PC-9 (cell line): ENCODE measurements at regions not wholly inside any gene's neighbourhood (a gene's known extent, or its start where the extent isn't known, plus 50 kb on each side); places are given as distances from the start of the nearest gene placed in this dataset.

Experiments
- BruUV-seq: library from RNA; stranded (reverse); fragments of 400-500 nt; replicated peaks from 2 replicates; lab custom pipeline; 2021; lab: Mats Ljungman, UMichigan
- CTCF ChIA-PET: fragments of 300-600 bp; sonication (Branson Sonifier 250); formaldehyde crosslinking; loops from one replicate; lab custom pipeline; 2022; ENCODE audit warnings: antibody characterized with exemption; lab: Charles Lee
- POLR2A ChIA-PET: fragments of 300-600 bp; sonication (Branson Sonifier 250); formaldehyde crosslinking; loops from one replicate; lab custom pipeline; 2022; ENCODE audit warnings: antibody characterized with exemption; ENCODE audit not compliant: unreplicated experiment; lab: Charles Lee
- DNase-seq, 2 experiments: peaks; one replicate each; pipeline versions ENCODE4 v3.0.0 to v3.0.0-alpha.2; 2015 to 2022; ENCODE audit warnings: mixed read lengths in 1 of 2
- H2AFZ ChIP-seq: fragments of 200-600 bp; sonication (generic); 2 replicates; pipeline ENCODE4 v1.8.1; 2017; ENCODE audit warnings: antibody characterized with exemption
- H3F3A ChIP-seq: fragments of 200-600 bp; sonication (generic); 2 replicates; pipeline ENCODE4 v1.8.1; 2017; ENCODE audit warnings: antibody characterized with exemption, mild to moderate bottlenecking, low read depth; ENCODE audit not compliant: insufficient read depth
- H3K27ac ChIP-seq: fragments of 200-600 bp; sonication (generic); 2 replicates; pipeline ENCODE4 v1.6.1; 2016; ENCODE audit warnings: mixed run types
- H3K27me3 ChIP-seq: fragments of 200-600 bp; sonication (generic); 2 replicates; pipeline ENCODE4 v1.6.1; 2016; ENCODE audit warnings: low read depth, mixed run types; ENCODE audit not compliant: insufficient read depth
- H3K36me3 ChIP-seq: fragments of 200-600 bp; sonication (generic); 2 replicates; pipeline ENCODE4 v1.6.1; 2016; ENCODE audit warnings: low read depth, mixed run types
- H3K4me1 ChIP-seq: fragments of 200-600 bp; sonication (generic); replicated peaks from 2 replicates; pipeline ENCODE4 v1.6.1; 2016; ENCODE audit warnings: mixed run types; ENCODE audit not compliant: insufficient read depth
- H3K4me2 ChIP-seq: fragments of 200-600 bp; sonication (generic); 2 replicates; pipeline ENCODE4 v1.6.1; 2017; ENCODE audit warnings: mixed run types
- H3K4me3 ChIP-seq: fragments of 200-600 bp; sonication (generic); 2 replicates; pipeline ENCODE4 v1.6.1; 2016; ENCODE audit warnings: mixed run types
- H3K79me2 ChIP-seq: fragments of 200-600 bp; sonication (generic); 2 replicates; pipeline ENCODE4 v1.6.1; 2017; ENCODE audit warnings: low read depth, mixed run types
- H3K9me2 ChIP-seq: fragments of 200-600 bp; sonication (generic); 2 replicates; pipeline ENCODE4 v1.8.1; 2017; ENCODE audit warnings: mild to moderate bottlenecking; ENCODE audit not compliant: insufficient read depth
- H3K9me3 ChIP-seq: fragments of 200-600 bp; sonication (generic); 2 replicates; pipeline ENCODE4 v1.8.1; 2016; ENCODE audit warnings: low read depth; ENCODE audit not compliant: insufficient read depth
- H4K20me1 ChIP-seq: fragments of 200-600 bp; sonication (generic); 2 replicates; pipeline ENCODE4 v1.8.1; 2017; ENCODE audit not compliant: insufficient read depth
- CTCF ChIP-seq: fragments of 200-600 bp; sonication (generic); conservative IDR thresholded peaks from 2 replicates; pipeline ENCODE4 v1.6.1; 2017; ENCODE audit warnings: mixed run types, antibody characterized with exemption, mild to moderate bottlenecking, moderate library complexity
- EZH2 ChIP-seq: fragments of 200-600 bp; sonication (generic); IDR thresholded peaks from 2 replicates; pipeline ENCODE4 v1.8.0; 2017; ENCODE audit warnings: antibody characterized with exemption, low read depth
- intact Hi-C: fragments of 100-400 bp; cut with micrococcal nuclease; formaldehyde crosslinking; loops from one replicate; pipeline ENCODE4 v1.10.0; 2022; ENCODE audit not compliant: unreplicated experiment

GRCh38 chr9:84592918-84593317 lies 76.6 kb upstream of the NTRK2 start:
- DNase-seq: no peak
- TF ChIP-seq CTCF: no peak
- no peak for TF ChIP-seq EZH2
- Histone ChIP-seq H3K9me3 (no peaks in the 10 kb centered on the region), H3K79me2 (no peaks in the 10 kb centered on the region), H3K27ac (no peak overlapping the region), H3F3A (no peaks in the 10 kb centered on the region), H3K4me3 (no peak overlapping the region), H3K4me1 (no peaks in the 10 kb centered on the region), H3K9me2 (no peaks in the 10 kb centered on the region), H4K20me1 (no peaks in the 10 kb centered on the region), H3K27me3 (no peaks in the 10 kb centered on the region), H3K4me2 (no peak overlapping the region), H2AFZ (no peak overlapping the region), H3K36me3 (no peaks in the 10 kb centered on the region)
- intact Hi-C loops: no loop called here
- CTCF ChIA-PET: no interaction called here
- no TSS peak for BruUV-seq
- POLR2A ChIA-PET: no interaction called here

- Histone ChIP-seq H3K79me2 (no peaks in the 10 kb centered on the region), H3K9me3 (no peaks in the 10 kb centered on the region), H3K4me2 (no peak overlapping the region), H3K36me3 (no peaks in the 10 kb centered on the region), H3K9me2 (no peaks in the 10 kb centered on the region), H2AFZ (no peak overlapping the region), H4K20me1 (no peaks in the 10 kb centered on the region), H3K27me3 (no peaks in the 10 kb centered on the region), H3K27ac (no peak overlapping the region), H3K4me1 (no peaks in the 10 kb centered on the region), H3F3A (no peaks in the 10 kb centered on the region), H3K4me3 (no peak overlapping the region)
- intact Hi-C loops: no loop called here
- TF ChIP-seq CTCF: no peak
- no peak for TF ChIP-seq EZH2
- POLR2A ChIA-PET: no interaction called here
- no TSS peak for BruUV-seq
- DNase-seq: no peak
- CTCF ChIA-PET: interaction anchor here (0.6 kb wide), 1 partner anchor 626 kb away, joined by 3 read pairs; no protein-coding TSS in a partner anchor
These were observed 76.2 kb upstream of the NTRK2 start for GRCh38 chr9:84593352-84593751.

- Histone ChIP-seq H2AFZ (no peak overlapping the region), H3K27ac (no peak overlapping the region), H3K79me2 (no peaks in the 10 kb centered on the region), H3K36me3 (no peaks in the 10 kb centered on the region), H4K20me1 (no peaks in the 10 kb centered on the region), H3K4me2 (no peak overlapping the region), H3K9me2 (no peaks in the 10 kb centered on the region), H3K4me3 (no peak overlapping the region), H3F3A (no peaks in the 10 kb centered on the region), H3K4me1 (no peaks in the 10 kb centered on the region), H3K27me3 (peaks cover 14% of the 10 kb centered on the region), H3K9me3 (no peaks in the 10 kb centered on the region)
- intact Hi-C loops: no loop called here
- TF ChIP-seq EZH2: no peak
- no peak for TF ChIP-seq CTCF
- DNase-seq: no peak
- ChIA-PET CTCF (no interaction called here), POLR2A (no interaction called here)
- BruUV-seq: no TSS peak
These were observed 72.4 kb upstream of the NTRK2 start for GRCh38 chr9:84597131-84597530.
